AG09309 (cell line): ENCODE measurements at regions not wholly inside any gene's neighbourhood (a gene's known extent, or its start where the extent isn't known, plus 50 kb on each side); places are given as distances from the start of the nearest gene placed in this dataset.

ENCODE experiments used
- DNase-seq: peaks from one replicate; pipeline ENCODE4 v3.0.0-alpha.2; 2010; ENCODE audit warnings: low read depth
- H3K4me3 ChIP-seq: 2 replicates; pipeline ENCODE4 v1.5.1; 2011; ENCODE audit warnings: mild to moderate bottlenecking, low read depth, low read length, moderate library complexity; ENCODE audit not compliant: control insufficient read depth
- CTCF ChIP-seq: IDR thresholded peaks from 2 replicates; pipeline ENCODE4 v1.5.1; 2011; ENCODE audit warnings: mild to moderate bottlenecking, low read depth, low read length, inconsistent platforms; ENCODE audit not compliant: insufficient read depth, control insufficient read depth; ENCODE audit errors: missing control alignments

- no peak overlapping the region for H3K4me3 ChIP-seq
- TF ChIP-seq CTCF: no peak
- DNase-seq: no peak
These were observed 214.6 kb upstream of the PRKD1 start for GRCh38 chr14:30142216-30142615.

GRCh38 chr14:30143627-30144026 is 216.0 kb upstream of the PRKD1 start:
- DNase-seq: no peak
- H3K4me3 ChIP-seq: no peak overlapping the region
- TF ChIP-seq CTCF: no peak

- no peak for DNase-seq
- TF ChIP-seq CTCF: no peak
- no peak overlapping the region for H3K4me3 ChIP-seq
These were observed 226.1 kb upstream of the PRKD1 start for GRCh38 chr14:30153717-30154116.

- no peak for DNase-seq
- TF ChIP-seq CTCF: no peak
- no peak overlapping the region for H3K4me3 ChIP-seq
These were observed 228.9 kb upstream of the PRKD1 start for GRCh38 chr14:30156571-30156970.

- no peak for DNase-seq
- no peak for TF ChIP-seq CTCF
- H3K4me3 ChIP-seq: no peak overlapping the region
These were observed 230.7 kb upstream of the PRKD1 start for GRCh38 chr14:30158299-30158698.

- DNase-seq: no peak
- no peak for TF ChIP-seq CTCF
- no peak overlapping the region for H3K4me3 ChIP-seq
These were observed 231.7 kb upstream of the PRKD1 start for GRCh38 chr14:30159374-30159773.

GRCh38 chr14:30160608-30161007 is 233.0 kb upstream of the PRKD1 start:
- H3K4me3 ChIP-seq: no peak overlapping the region
- no peak for DNase-seq
- no peak for TF ChIP-seq CTCF
